SHP77 treated with DMSO at 0.1 percent for 48 hours (cell line): ENCODE measurements at regions not wholly inside any gene's neighbourhood (a gene's known extent, or its start where the extent isn't known, plus 50 kb on each side); places are given as distances from the start of the nearest gene placed in this dataset.

Experiments used
- DNase-seq: peaks from one replicate; lab custom pipeline; 2025; lab: John Stamatoyannopoulos, UW

- no peak for DNase-seq
These were observed 429.5 kb downstream of the TLE1 start for GRCh38 chr9:81259896-81260295.

- no peak for DNase-seq
These were observed 433.0 kb downstream of the TLE1 start for GRCh38 chr9:81256368-81256767.

GRCh38 chr9:81250606-81251005 is 438.7 kb downstream of the TLE1 start:
- DNase-seq: no peak

GRCh38 chr9:81250041-81250440 is 439.3 kb downstream of the TLE1 start:
- DNase-seq: no peak

GRCh38 chr9:81245254-81245956 is 443.9 kb downstream of the TLE1 start:
- DNase-seq: no peak

- DNase-seq: no peak
These were observed 444.7 kb downstream of the TLE1 start for GRCh38 chr9:81244631-81245030.

- DNase-seq: no peak
These were observed 446.5 kb downstream of the TLE1 start for GRCh38 chr9:81242866-81243265.

GRCh38 chr9:81239388-81239787 is 450.0 kb downstream of the TLE1 start:
- DNase-seq: no peak

- DNase-seq: no peak
These were observed 451.6 kb downstream of the TLE1 start for GRCh38 chr9:81237565-81238231.

- DNase-seq: no peak
These were observed 454.3 kb downstream of the TLE1 start for GRCh38 chr9:81234924-81235610.

- no peak for DNase-seq
These were observed 458.3 kb downstream of the TLE1 start for GRCh38 chr9:81231011-81231410.

- no peak for DNase-seq
These were observed 461.7 kb downstream of the TLE1 start for GRCh38 chr9:81227507-81228245.

- DNase-seq: no peak
These were observed 463.8 kb downstream of the TLE1 start for GRCh38 chr9:81225596-81225995.

GRCh38 chr9:81224166-81225081 is 464.9 kb downstream of the TLE1 start:
- no peak for DNase-seq

- no peak for DNase-seq
These were observed 474.4 kb downstream of the TLE1 start for GRCh38 chr9:81214975-81215374.

- no peak for DNase-seq
These were observed 475.9 kb downstream of the TLE1 start for GRCh38 chr9:81213456-81213855.

GRCh38 chr9:81211741-81212140 is 477.6 kb downstream of the TLE1 start:
- DNase-seq: no peak

- no peak for DNase-seq
These were observed 481.7 kb downstream of the TLE1 start for GRCh38 chr9:81207651-81208050.

- no peak for DNase-seq
These were observed 487.1 kb downstream of the TLE1 start for GRCh38 chr9:81202292-81202691.

- no peak for DNase-seq
These were observed 494.1 kb downstream of the TLE1 start for GRCh38 chr9:81195206-81195605.
